SJSA1 (cell line): ENCODE measurements at regions not wholly inside any gene's neighbourhood (a gene's known extent, or its start where the extent isn't known, plus 50 kb on each side); places are given as distances from the start of the nearest gene placed in this dataset.

Source experiments
- DNase-seq, 2 experiments: peaks; one replicate each; pipeline ENCODE4 v3.0.0-alpha.2; 2015 to 2020; ENCODE audit warnings: low spot score in 2 of 2, low read depth in 1 of 2
- H3K27ac ChIP-seq: fragments of 250-450 bp; sonication (Bioruptor Pico); 2 replicates; pipeline ENCODE4 v1.5.1; 2020; ENCODE audit warnings: mild to moderate bottlenecking, moderate library complexity
- H3K27me3 ChIP-seq: fragments of 250-450 bp; sonication (Bioruptor Pico); replicated peaks from 2 replicates; pipeline ENCODE4 v1.5.1; 2020; ENCODE audit warnings: mild to moderate bottlenecking, moderate library complexity
- H3K36me3 ChIP-seq: fragments of 250-450 bp; sonication (Bioruptor Pico); 2 replicates; pipeline ENCODE4 v1.5.1; 2020; ENCODE audit warnings: mild to moderate bottlenecking
- H3K4me1 ChIP-seq: fragments of 250-450 bp; sonication (Bioruptor Pico); replicated peaks from 2 replicates; pipeline ENCODE4 v1.6.1; 2021; ENCODE audit warnings: mild to moderate bottlenecking
- H3K4me3 ChIP-seq: fragments of 250-450 bp; sonication (Bioruptor Pico); 2 replicates; pipeline ENCODE4 v1.5.1; 2020; ENCODE audit warnings: mild to moderate bottlenecking
- H3K9me3 ChIP-seq: fragments of 250-450 bp; sonication (Bioruptor Pico); replicated peaks from 2 replicates; pipeline ENCODE4 v1.5.1; 2020; ENCODE audit warnings: mild to moderate bottlenecking

GRCh38 chr4:181427076-181427475 is 816.1 kb upstream of the TENM3 start:
- no peak for DNase-seq
- Histone ChIP-seq H3K27me3 (0 out of 2 replicates have a peak, but pooled peaks cover 3% of the 10 kb centered on the region), H3K9me3 (no peaks in the 10 kb centered on the region), H3K36me3 (no peaks in the 10 kb centered on the region), H3K27ac (no peak overlapping the region), H3K4me3 (no peak overlapping the region), H3K4me1 (no peaks in the 10 kb centered on the region)

DNA sequence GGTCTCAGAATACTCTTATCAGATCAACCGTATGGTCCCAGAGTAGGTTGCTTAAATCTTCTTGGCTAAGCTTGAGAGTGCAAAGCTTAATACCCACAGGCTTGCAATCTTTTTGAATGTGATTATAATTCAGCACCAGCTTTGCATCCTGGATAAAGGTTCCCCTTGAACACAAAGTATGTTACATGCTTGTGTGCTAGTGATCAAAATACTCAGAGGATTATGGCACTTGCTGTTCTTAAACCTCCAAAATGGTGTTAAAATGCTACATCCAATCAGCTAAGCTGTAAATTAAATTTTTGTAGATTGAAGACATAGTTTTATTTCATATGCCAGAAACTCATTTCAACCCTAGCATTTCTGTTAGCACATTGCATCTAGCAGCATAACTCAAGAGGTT is 812.2 kb upstream of the TENM3 start:
- Histone ChIP-seq H3K4me3 (no peak overlapping the region), H3K9me3 (no peaks in the 10 kb centered on the region), H3K36me3 (no peaks in the 10 kb centered on the region), H3K4me1 (no peaks in the 10 kb centered on the region), H3K27me3 (no peaks in the 10 kb centered on the region; the same call in 1 of the 2 replicates), H3K27ac (no peak overlapping the region)
- no peak for DNase-seq

GRCh38 chr4:181431661-181432060 is 811.5 kb upstream of the TENM3 start:
- Histone ChIP-seq H3K36me3 (no peaks in the 10 kb centered on the region), H3K9me3 (no peaks in the 10 kb centered on the region), H3K27ac (no peak overlapping the region), H3K4me3 (no peak overlapping the region), H3K4me1 (no peaks in the 10 kb centered on the region), H3K27me3 (no peaks in the 10 kb centered on the region; the same call in 1 of the 2 replicates)
- DNase-seq: no peak

GRCh38 chr4:181432335-181432734 is 810.9 kb upstream of the TENM3 start:
- no peak overlapping the region for H3K27ac ChIP-seq
- no peak for DNase-seq
- no peaks in the 10 kb centered on the region for H3K36me3 ChIP-seq
- no peaks in the 10 kb centered on the region; the same call in 1 of the 2 replicates for H3K27me3 ChIP-seq
- H3K4me1 ChIP-seq: no peaks in the 10 kb centered on the region
- H3K4me3 ChIP-seq: no peak overlapping the region
- H3K9me3 ChIP-seq: no peaks in the 10 kb centered on the region

- DNase-seq: no peak
- Histone ChIP-seq H3K9me3 (no peaks in the 10 kb centered on the region), H3K36me3 (no peaks in the 10 kb centered on the region), H3K27me3 (peaks cover 7% of the 10 kb centered on the region), H3K4me1 (no peaks in the 10 kb centered on the region), H3K27ac (no peak overlapping the region), H3K4me3 (no peak overlapping the region)
Observed at GRCh38 chr4:181437895-181438294, 805.3 kb upstream of the TENM3 start.

GRCh38 chr4:181438641-181439040 is 804.6 kb upstream of the TENM3 start:
- no peak for DNase-seq
- Histone ChIP-seq H3K4me1 (no peaks in the 10 kb centered on the region), H3K36me3 (no peaks in the 10 kb centered on the region), H3K9me3 (no peaks in the 10 kb centered on the region), H3K27ac (no peak overlapping the region), H3K4me3 (no peak overlapping the region), H3K27me3 (peaks cover 7% of the 10 kb centered on the region; the same call in 1 of the 2 replicates)

- Histone ChIP-seq H3K9me3 (no peaks in the 10 kb centered on the region), H3K36me3 (no peaks in the 10 kb centered on the region), H3K27ac (no peak overlapping the region), H3K27me3 (peaks cover 7% of the 10 kb centered on the region; the same call in 1 of the 2 replicates), H3K4me3 (no peak overlapping the region), H3K4me1 (no peaks in the 10 kb centered on the region)
- no peak for DNase-seq
Observed at GRCh38 chr4:181443021-181443420, 800.2 kb upstream of the TENM3 start.

GRCh38 chr4:181465826-181466225 is 777.4 kb upstream of the TENM3 start:
- Histone ChIP-seq H3K4me3 (no peak overlapping the region), H3K4me1 (no peaks in the 10 kb centered on the region), H3K27ac (no peak overlapping the region), H3K27me3 (peaks cover 3% of the 10 kb centered on the region; the same call in 1 of the 2 replicates), H3K36me3 (no peaks in the 10 kb centered on the region), H3K9me3 (no peaks in the 10 kb centered on the region)
- no peak for DNase-seq

GRCh38 chr4:181468451-181468850 is 774.8 kb upstream of the TENM3 start:
- DNase-seq: no peak
- H3K27ac ChIP-seq: no peak overlapping the region

DNA sequence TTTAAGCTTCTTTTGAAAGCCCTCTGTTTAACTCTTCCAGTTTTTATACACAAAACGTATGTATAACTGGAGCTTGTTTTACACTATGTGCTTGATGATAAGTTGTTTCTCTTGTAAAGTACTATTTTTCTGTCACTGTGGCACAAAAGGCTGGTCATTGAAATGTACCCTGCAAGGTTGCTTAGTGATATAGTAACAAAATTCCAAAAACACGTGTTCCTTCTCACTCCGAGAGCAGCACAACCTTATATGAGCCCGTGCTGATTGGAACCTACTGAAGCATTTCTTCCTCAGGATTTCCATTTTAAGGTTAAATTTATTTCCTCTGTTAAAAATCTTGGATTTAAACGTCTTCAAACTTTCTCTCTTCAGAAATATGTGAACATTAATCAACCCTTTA is 772.9 kb upstream of the TENM3 start:
- Histone ChIP-seq H3K36me3 (no peaks in the 10 kb centered on the region), H3K9me3 (no peaks in the 10 kb centered on the region), H3K27ac (no peak overlapping the region), H3K4me1 (no peaks in the 10 kb centered on the region), H3K27me3 (peaks cover 3% of the 10 kb centered on the region; the same call in 1 of the 2 replicates), H3K4me3 (no peak overlapping the region)
- no peak for DNase-seq

More at GRCh38 chr4:181468451-181468850, 774.8 kb upstream of the TENM3 start:
- Histone ChIP-seq H3K4me1 (no peaks in the 10 kb centered on the region), H3K9me3 (no peaks in the 10 kb centered on the region), H3K27me3 (peaks cover 3% of the 10 kb centered on the region; the same call in 1 of the 2 replicates), H3K4me3 (no peak overlapping the region), H3K36me3 (no peaks in the 10 kb centered on the region)

DNA sequence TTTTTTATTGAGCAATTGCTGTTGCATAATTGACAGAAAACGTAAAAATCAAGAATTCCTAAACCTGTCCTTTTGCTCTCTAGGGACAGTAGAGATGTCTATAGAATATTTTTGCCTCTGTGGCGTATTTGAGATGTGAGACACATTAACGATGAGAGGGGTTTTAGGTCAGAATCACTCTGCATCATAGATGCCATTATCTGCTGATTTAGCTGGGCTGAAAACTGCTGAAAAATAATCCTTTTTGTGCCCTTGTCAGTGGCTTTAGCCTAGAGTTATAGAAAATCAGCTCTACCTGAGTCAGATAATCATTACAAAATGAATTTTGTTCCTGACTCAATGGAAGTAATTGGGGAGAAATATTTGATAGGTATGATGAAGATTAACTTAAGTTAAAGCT is 767.8 kb upstream of the TENM3 start:
- H3K4me1 ChIP-seq: no peaks in the 10 kb centered on the region
- no peak for DNase-seq
- H3K4me3 ChIP-seq: no peak overlapping the region
- no peaks in the 10 kb centered on the region for H3K9me3 ChIP-seq
- H3K27me3 ChIP-seq: peaks cover 4% of the 10 kb centered on the region; the same call in 1 of the 2 replicates
- no peaks in the 10 kb centered on the region for H3K36me3 ChIP-seq
- H3K27ac ChIP-seq: no peak overlapping the region

GRCh38 chr4:181475781-181476507 is 767.3 kb upstream of the TENM3 start:
- Histone ChIP-seq H3K4me1 (no peaks in the 10 kb centered on the region), H3K4me3 (no peak overlapping the region), H3K27me3 (peaks cover 3% of the 10 kb centered on the region; the same call in 1 of the 2 replicates), H3K36me3 (no peaks in the 10 kb centered on the region), H3K27ac (no peak overlapping the region), H3K9me3 (no peaks in the 10 kb centered on the region)
- DNase-seq: no peak

DNA sequence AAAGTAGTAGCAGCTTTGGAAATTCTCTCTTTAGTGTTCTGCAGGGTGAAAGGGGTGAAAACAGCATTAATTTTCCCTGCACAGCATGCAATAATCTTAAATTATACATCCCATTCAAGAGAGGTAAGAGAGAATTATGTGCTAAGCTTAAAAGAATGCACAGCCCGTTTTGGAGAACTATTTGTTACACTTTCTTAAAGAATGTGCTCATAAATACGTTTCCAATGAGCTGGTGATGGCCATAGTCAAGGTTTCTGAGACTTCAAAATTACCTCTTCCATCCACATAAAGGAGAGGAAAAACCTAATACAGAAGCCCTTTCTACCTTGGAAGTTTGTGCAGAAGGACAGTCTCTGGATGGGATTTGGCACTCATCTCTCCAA is 766.7 kb upstream of the TENM3 start:
- Histone ChIP-seq H3K36me3 (no peaks in the 10 kb centered on the region), H3K4me1 (no peaks in the 10 kb centered on the region), H3K4me3 (no peak overlapping the region), H3K9me3 (no peaks in the 10 kb centered on the region), H3K27ac (no peak overlapping the region), H3K27me3 (peaks cover 3% of the 10 kb centered on the region)
- no peak for DNase-seq

GRCh38 chr4:181477591-181477990 is 765.6 kb upstream of the TENM3 start:
- no peak for DNase-seq
- H3K4me3 ChIP-seq: no peak overlapping the region
- no peaks in the 10 kb centered on the region for H3K9me3 ChIP-seq
- H3K27ac ChIP-seq: no peak overlapping the region
- peaks cover 3% of the 10 kb centered on the region for H3K27me3 ChIP-seq
- no peaks in the 10 kb centered on the region for H3K4me1 ChIP-seq
- no peaks in the 10 kb centered on the region for H3K36me3 ChIP-seq

DNA sequence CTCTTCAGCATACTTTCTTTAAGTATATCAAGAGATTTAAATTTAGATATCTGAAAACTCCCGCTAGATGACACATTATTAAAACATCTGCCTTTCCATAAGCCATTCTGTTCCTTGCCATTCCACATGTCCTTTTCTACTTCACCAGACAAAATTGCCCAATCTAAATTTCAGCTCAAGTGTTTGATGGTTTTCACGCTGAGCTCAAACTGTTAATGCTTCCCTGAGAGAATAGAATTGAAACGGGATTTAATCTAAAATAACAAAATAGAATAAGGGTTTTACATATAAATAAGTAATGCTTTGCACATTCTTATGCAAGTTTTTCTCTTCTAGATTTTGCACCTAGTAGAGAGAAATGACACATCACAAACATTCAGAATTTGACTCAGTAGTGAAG is 764.5 kb upstream of the TENM3 start:
- Histone ChIP-seq H3K27ac (no peak overlapping the region), H3K4me1 (no peaks in the 10 kb centered on the region), H3K9me3 (no peaks in the 10 kb centered on the region), H3K27me3 (peaks cover 7% of the 10 kb centered on the region), H3K36me3 (no peaks in the 10 kb centered on the region), H3K4me3 (no peak overlapping the region)
- no peak for DNase-seq
